ENCODE measurements at regions not wholly inside any gene's neighbourhood (a gene's known extent, or its start where the extent isn't known, plus 50 kb on each side); places are given as distances from the start of the nearest gene placed in this dataset.

- Histone ChIP-seq H3K9me3 (ENCODE audit: control insufficient read depth, low read length) (no peaks in the 10 kb centered on the region), H3K4me3 (ENCODE audit: extremely low read depth, insufficient read depth, low read length, poor library complexity, severe bottlenecking) (no peak overlapping the region), H3K27ac (ENCODE audit: low read depth, low read length, severe bottlenecking) (no peak overlapping the region), H3K4me1 (ENCODE audit: control insufficient read depth, insufficient read depth, low read length, poor library complexity, severe bottlenecking) (no peaks in the 10 kb centered on the region), H3K36me3 (ENCODE audit: control insufficient read depth, insufficient read depth, low read length) (no peaks in the 10 kb centered on the region)
- WGBS, 2 experiments (ENCODE audit: insufficient coverage in 2 of 2): 90 to 93% methylated on average over 6 of the region's 6 CpGs
Measured at GRCh38 chr1:29789910-29790247, 553.6 kb downstream of the PTPRU start.

- 84 to 87% methylated on average over 7 to 8 of the region's 10 CpGs for WGBS, 2 experiments (ENCODE audit: insufficient coverage in 2 of 2)
Measured at GRCh38 chr1:29789221-29789909, 553.0 kb downstream of the PTPRU start.

GRCh38 chr1:29786791-29787732 is 550.7 kb downstream of the PTPRU start:
- WGBS, 2 experiments (ENCODE audit: insufficient coverage in 2 of 2): 88 to 89% methylated on average over 9 of the region's 13 CpGs

More at GRCh38 chr1:29789221-29789909, 553.0 kb downstream of the PTPRU start:
- no peaks in the 10 kb centered on the region for H3K36me3 ChIP-seq (ENCODE audit: control insufficient read depth, insufficient read depth, low read length)
- H3K27ac ChIP-seq (ENCODE audit: low read depth, low read length, severe bottlenecking): no peak overlapping the region
- no peaks in the 10 kb centered on the region for H3K4me1 ChIP-seq (ENCODE audit: control insufficient read depth, insufficient read depth, low read length, poor library complexity, severe bottlenecking)
- no peak overlapping the region for H3K4me3 ChIP-seq (ENCODE audit: extremely low read depth, insufficient read depth, low read length, poor library complexity, severe bottlenecking)
- H3K9me3 ChIP-seq (ENCODE audit: control insufficient read depth, low read length): no peaks in the 10 kb centered on the region

GRCh38 chr1:29786195-29786594 is 549.9 kb downstream of the PTPRU start:
- 92 to 96% methylated on average over 4 of the region's 4 CpGs for WGBS, 2 experiments (ENCODE audit: insufficient coverage in 2 of 2)
- no peaks in the 10 kb centered on the region for H3K36me3 ChIP-seq (ENCODE audit: control insufficient read depth, insufficient read depth, low read length)
- H3K9me3 ChIP-seq (ENCODE audit: control insufficient read depth, low read length): no peaks in the 10 kb centered on the region
- no peaks in the 10 kb centered on the region for H3K4me1 ChIP-seq (ENCODE audit: control insufficient read depth, insufficient read depth, low read length, poor library complexity, severe bottlenecking)
- H3K4me3 ChIP-seq (ENCODE audit: extremely low read depth, insufficient read depth, low read length, poor library complexity, severe bottlenecking): no peak overlapping the region
- no peak overlapping the region for H3K27ac ChIP-seq (ENCODE audit: low read depth, low read length, severe bottlenecking)

More at GRCh38 chr1:29786791-29787732, 550.7 kb downstream of the PTPRU start:
- Histone ChIP-seq H3K36me3 (ENCODE audit: control insufficient read depth, insufficient read depth, low read length) (no peaks in the 10 kb centered on the region), H3K9me3 (ENCODE audit: control insufficient read depth, low read length) (no peaks in the 10 kb centered on the region), H3K4me1 (ENCODE audit: control insufficient read depth, insufficient read depth, low read length, poor library complexity, severe bottlenecking) (no peaks in the 10 kb centered on the region), H3K27ac (ENCODE audit: low read depth, low read length, severe bottlenecking) (no peak overlapping the region), H3K4me3 (ENCODE audit: extremely low read depth, insufficient read depth, low read length, poor library complexity, severe bottlenecking) (no peak overlapping the region)

GRCh38 chr1:29785554-29785953 is 549.2 kb downstream of the PTPRU start:
- no peaks in the 10 kb centered on the region for H3K36me3 ChIP-seq (ENCODE audit: control insufficient read depth, insufficient read depth, low read length)
- H3K9me3 ChIP-seq (ENCODE audit: control insufficient read depth, low read length): no peaks in the 10 kb centered on the region
- H3K27ac ChIP-seq (ENCODE audit: low read depth, low read length, severe bottlenecking): no peak overlapping the region
- no peak overlapping the region for H3K4me3 ChIP-seq (ENCODE audit: extremely low read depth, insufficient read depth, low read length, poor library complexity, severe bottlenecking)
- WGBS, 2 experiments (ENCODE audit: insufficient coverage in 2 of 2): 90% methylated on average over 1 of the region's 5 CpGs; no CpG with 5 or more reads in 1 of the 2 experiments
- no peaks in the 10 kb centered on the region for H3K4me1 ChIP-seq (ENCODE audit: control insufficient read depth, insufficient read depth, low read length, poor library complexity, severe bottlenecking)

- no peaks in the 10 kb centered on the region for H3K4me1 ChIP-seq (ENCODE audit: control insufficient read depth, insufficient read depth, low read length, poor library complexity, severe bottlenecking)
- no peak overlapping the region for H3K4me3 ChIP-seq (ENCODE audit: extremely low read depth, insufficient read depth, low read length, poor library complexity, severe bottlenecking)
- no peaks in the 10 kb centered on the region for H3K36me3 ChIP-seq (ENCODE audit: control insufficient read depth, insufficient read depth, low read length)
- 88 to 91% methylated on average over 5 to 7 of the region's 7 CpGs for WGBS, 2 experiments (ENCODE audit: insufficient coverage in 2 of 2)
- H3K9me3 ChIP-seq (ENCODE audit: control insufficient read depth, low read length): no peaks in the 10 kb centered on the region
- H3K27ac ChIP-seq (ENCODE audit: low read depth, low read length, severe bottlenecking): no peak overlapping the region
Measured at GRCh38 chr1:29785137-29785527, 548.8 kb downstream of the PTPRU start.

- Histone ChIP-seq H3K9me3 (ENCODE audit: control insufficient read depth, low read length) (no peaks in the 10 kb centered on the region), H3K4me1 (ENCODE audit: control insufficient read depth, insufficient read depth, low read length, poor library complexity, severe bottlenecking) (no peaks in the 10 kb centered on the region), H3K36me3 (ENCODE audit: control insufficient read depth, insufficient read depth, low read length) (no peaks in the 10 kb centered on the region), H3K27ac (ENCODE audit: low read depth, low read length, severe bottlenecking) (no peak overlapping the region), H3K4me3 (ENCODE audit: extremely low read depth, insufficient read depth, low read length, poor library complexity, severe bottlenecking) (no peak overlapping the region)
- 90 to 93% methylated on average over 9 of the region's 10 CpGs for WGBS, 2 experiments (ENCODE audit: insufficient coverage in 2 of 2)
Measured at GRCh38 chr1:29784276-29785136, 548.2 kb downstream of the PTPRU start.

GRCh38 chr1:29783508-29784275 is 547.4 kb downstream of the PTPRU start:
- WGBS, 2 experiments (ENCODE audit: insufficient coverage in 2 of 2): 69 to 88% methylated on average over 10 to 11 of the region's 17 CpGs
- no peak overlapping the region for H3K4me3 ChIP-seq (ENCODE audit: extremely low read depth, insufficient read depth, low read length, poor library complexity, severe bottlenecking)
- no peaks in the 10 kb centered on the region for H3K36me3 ChIP-seq (ENCODE audit: control insufficient read depth, insufficient read depth, low read length)
- H3K4me1 ChIP-seq (ENCODE audit: control insufficient read depth, insufficient read depth, low read length, poor library complexity, severe bottlenecking): no peaks in the 10 kb centered on the region
- H3K9me3 ChIP-seq (ENCODE audit: control insufficient read depth, low read length): no peaks in the 10 kb centered on the region
- H3K27ac ChIP-seq (ENCODE audit: low read depth, low read length, severe bottlenecking): no peak overlapping the region

GRCh38 chr1:29782846-29783507 is 546.7 kb downstream of the PTPRU start:
- H3K4me3 ChIP-seq (ENCODE audit: extremely low read depth, insufficient read depth, low read length, poor library complexity, severe bottlenecking): no peak overlapping the region
- no peaks in the 10 kb centered on the region for H3K4me1 ChIP-seq (ENCODE audit: control insufficient read depth, insufficient read depth, low read length, poor library complexity, severe bottlenecking)
- no peak overlapping the region for H3K27ac ChIP-seq (ENCODE audit: low read depth, low read length, severe bottlenecking)
- no peaks in the 10 kb centered on the region for H3K9me3 ChIP-seq (ENCODE audit: control insufficient read depth, low read length)
- WGBS, 2 experiments (ENCODE audit: insufficient coverage in 2 of 2): 79% methylated on average over 5 of the region's 6 CpGs
- H3K36me3 ChIP-seq (ENCODE audit: control insufficient read depth, insufficient read depth, low read length): no peaks in the 10 kb centered on the region

Data from mesodermal cell (in vitro differentiated cells).